Thyroid gland (tissue), 4 donors: ENCODE measurements at regions not wholly inside any gene's neighbourhood (a gene's known extent, or its start where the extent isn't known, plus 50 kb on each side); places are given as distances from the start of the nearest gene placed in this dataset.

Experiments used
- POLR2A ChIP-seq, 2 donors: fragments of 450-650 bp; IDR thresholded peaks; one replicate each; pipeline ENCODE4 v1.6.1; 2017; ENCODE audit warnings: antibody characterized with exemption in 2 of 2, mild to moderate bottlenecking in 2 of 2, moderate library complexity in 1 of 2
- TF ChIP-seq, protein P1 (sequence below), 6 experiments: fragments of 200-600 bp in 3 of 6; fragments of 450-650 bp in 3 of 6; sonication (generic) in 3 of 6; IDR thresholded peaks; one replicate each; pipeline ENCODE4 v1.5.1; 2016 to 2019; ENCODE audit warnings: antibody characterized with exemption in 6 of 6, mild to moderate bottlenecking in 2 of 6, inconsistent platforms in 1 of 6, moderate library complexity in 1 of 6

DNA sequence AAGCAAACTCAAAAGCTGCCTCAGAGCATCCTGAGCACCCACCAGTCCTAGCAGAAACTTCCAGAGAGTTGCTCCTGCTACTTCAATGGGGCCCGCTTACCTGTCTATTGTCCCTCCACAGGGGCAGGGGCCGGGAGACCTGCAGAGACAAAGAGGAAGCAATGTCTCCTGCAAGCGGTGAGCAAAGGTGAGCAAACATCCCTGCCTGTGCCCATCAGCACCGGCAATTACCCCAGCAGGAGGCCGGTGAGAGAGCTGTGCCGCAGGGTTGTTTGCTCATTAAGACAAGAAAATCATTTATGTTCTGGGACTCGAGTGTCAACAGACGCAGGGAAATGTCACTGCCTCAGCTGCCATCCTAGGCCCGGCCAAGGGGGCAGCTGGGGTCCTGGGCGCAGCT lies 53.8 kb upstream of the TARDBP start:
- TF ChIP-seq, protein P1, sequence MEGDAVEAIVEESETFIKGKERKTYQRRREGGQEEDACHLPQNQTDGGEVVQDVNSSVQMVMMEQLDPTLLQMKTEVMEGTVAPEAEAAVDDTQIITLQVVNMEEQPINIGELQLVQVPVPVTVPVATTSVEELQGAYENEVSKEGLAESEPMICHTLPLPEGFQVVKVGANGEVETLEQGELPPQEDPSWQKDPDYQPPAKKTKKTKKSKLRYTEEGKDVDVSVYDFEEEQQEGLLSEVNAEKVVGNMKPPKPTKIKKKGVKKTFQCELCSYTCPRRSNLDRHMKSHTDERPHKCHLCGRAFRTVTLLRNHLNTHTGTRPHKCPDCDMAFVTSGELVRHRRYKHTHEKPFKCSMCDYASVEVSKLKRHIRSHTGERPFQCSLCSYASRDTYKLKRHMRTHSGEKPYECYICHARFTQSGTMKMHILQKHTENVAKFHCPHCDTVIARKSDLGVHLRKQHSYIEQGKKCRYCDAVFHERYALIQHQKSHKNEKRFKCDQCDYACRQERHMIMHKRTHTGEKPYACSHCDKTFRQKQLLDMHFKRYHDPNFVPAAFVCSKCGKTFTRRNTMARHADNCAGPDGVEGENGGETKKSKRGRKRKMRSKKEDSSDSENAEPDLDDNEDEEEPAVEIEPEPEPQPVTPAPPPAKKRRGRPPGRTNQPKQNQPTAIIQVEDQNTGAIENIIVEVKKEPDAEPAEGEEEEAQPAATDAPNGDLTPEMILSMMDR (IDR thresholded peaks at IDR 0.05): no peak
- no peak for TF ChIP-seq POLR2A (IDR thresholded peaks at IDR 0.05)
